ENCODE measurements at regions not wholly inside any gene's neighbourhood (a gene's known extent, or its start where the extent isn't known, plus 50 kb on each side); places are given as distances from the start of the nearest gene placed in this dataset.

DNA sequence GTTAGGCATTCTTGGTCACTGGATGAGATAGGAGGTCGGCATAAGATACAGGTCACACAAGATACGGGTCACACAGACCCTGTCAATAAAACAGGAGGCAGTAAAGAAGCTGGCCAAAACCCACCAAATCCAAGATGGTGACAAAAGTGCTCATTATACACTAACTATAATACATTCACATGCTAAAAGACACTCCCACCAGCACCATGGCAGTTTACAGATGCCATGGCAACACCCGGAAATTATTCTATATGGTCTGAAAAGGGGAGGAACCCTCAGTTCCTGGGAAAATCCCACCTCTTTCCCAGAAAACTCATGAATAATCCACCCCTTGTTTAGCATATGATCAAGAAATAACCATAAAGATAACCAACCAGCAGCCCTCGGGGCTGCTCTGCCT, 56.0 kb upstream of the PTPRM start:
- BruUV-seq (replicated peaks) = no TSS peak

DNA sequence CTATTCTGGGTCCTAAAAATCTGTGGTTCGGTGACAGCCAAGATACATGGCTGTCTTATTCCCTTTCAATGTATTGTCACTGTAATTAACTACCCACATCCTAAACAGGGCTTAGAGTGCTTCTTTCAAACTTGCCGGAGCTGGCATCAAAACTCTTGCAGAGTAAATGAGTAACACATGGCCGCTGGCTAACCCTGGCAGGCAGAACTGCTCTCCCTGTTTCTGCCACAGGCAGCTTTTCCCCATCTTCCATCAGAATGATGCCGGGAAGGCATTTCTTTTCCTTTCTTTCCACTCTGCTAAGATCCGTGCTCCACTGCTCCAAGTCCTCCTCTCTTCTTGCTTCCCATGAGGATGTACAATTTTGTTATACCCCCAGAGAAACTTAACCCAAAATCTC, 54.8 kb upstream of the PTPRM start:
- TF ChIP-seq, protein P1, sequence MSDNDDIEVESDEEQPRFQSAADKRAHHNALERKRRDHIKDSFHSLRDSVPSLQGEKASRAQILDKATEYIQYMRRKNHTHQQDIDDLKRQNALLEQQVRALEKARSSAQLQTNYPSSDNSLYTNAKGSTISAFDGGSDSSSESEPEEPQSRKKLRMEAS (IDR thresholded peaks at IDR 0.05; ENCODE audit: insufficient read depth, insufficient read length) = no peak
- TF ChIP-seq POLR2A (IDR thresholded peaks at IDR 0.05; ENCODE audit: low read depth, low read length) = no peak
- TF ChIP-seq EZH2 (IDR thresholded peaks at IDR 0.05; ENCODE audit: borderline replicate concordance, low read depth, low read length, severe bottlenecking) = no peak
- TF ChIP-seq MYC (IDR thresholded peaks at IDR 0.05; ENCODE audit: low read depth, low read length) = no peak
- TF ChIP-seq GATA2 (IDR thresholded peaks at IDR 0.05; ENCODE audit: insufficient read depth, insufficient read length, low read depth, low read length) = no peak
- TF ChIP-seq POLR2AphosphoS5 (IDR thresholded peaks at IDR 0.05; ENCODE audit: insufficient read depth, low read depth, low read length) = no peak
- TF ChIP-seq FOS (IDR thresholded peaks at IDR 0.05; ENCODE audit: borderline replicate concordance, insufficient read depth, low read length) = no peak
- TF ChIP-seq JUN (IDR thresholded peaks at IDR 0.05; ENCODE audit: borderline replicate concordance, insufficient read depth, insufficient read length, low read depth) = no peak
- TF ChIP-seq, protein P2, sequence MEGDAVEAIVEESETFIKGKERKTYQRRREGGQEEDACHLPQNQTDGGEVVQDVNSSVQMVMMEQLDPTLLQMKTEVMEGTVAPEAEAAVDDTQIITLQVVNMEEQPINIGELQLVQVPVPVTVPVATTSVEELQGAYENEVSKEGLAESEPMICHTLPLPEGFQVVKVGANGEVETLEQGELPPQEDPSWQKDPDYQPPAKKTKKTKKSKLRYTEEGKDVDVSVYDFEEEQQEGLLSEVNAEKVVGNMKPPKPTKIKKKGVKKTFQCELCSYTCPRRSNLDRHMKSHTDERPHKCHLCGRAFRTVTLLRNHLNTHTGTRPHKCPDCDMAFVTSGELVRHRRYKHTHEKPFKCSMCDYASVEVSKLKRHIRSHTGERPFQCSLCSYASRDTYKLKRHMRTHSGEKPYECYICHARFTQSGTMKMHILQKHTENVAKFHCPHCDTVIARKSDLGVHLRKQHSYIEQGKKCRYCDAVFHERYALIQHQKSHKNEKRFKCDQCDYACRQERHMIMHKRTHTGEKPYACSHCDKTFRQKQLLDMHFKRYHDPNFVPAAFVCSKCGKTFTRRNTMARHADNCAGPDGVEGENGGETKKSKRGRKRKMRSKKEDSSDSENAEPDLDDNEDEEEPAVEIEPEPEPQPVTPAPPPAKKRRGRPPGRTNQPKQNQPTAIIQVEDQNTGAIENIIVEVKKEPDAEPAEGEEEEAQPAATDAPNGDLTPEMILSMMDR (IDR thresholded peaks at IDR 0.05; ENCODE audit: extremely low read depth in 1 of 2, insufficient read depth in 1 of 2, low read depth in 1 of 2, low read length in 2 of 2) = no peak
- no peak overlapping the region for H2AFZ ChIP-seq (ENCODE audit: low read depth, low read length)
- DNase-seq (ENCODE audit: low read depth, low spot score) (no peak), FAIRE-seq (no peak)
- no peaks in the 10 kb centered on the region for H3K79me2 ChIP-seq (ENCODE audit: control insufficient read depth, insufficient read depth, low read length)
- no peak overlapping the region for H3K9ac ChIP-seq (replicated peaks; ENCODE audit: extremely low read depth, insufficient read depth, low read length)
- intact Hi-C loops (cut with micrococcal nuclease) (no loop called here), dilution Hi-C loops (cut with MboI; ENCODE audit: extremely low pct_ligation_motif_present, low sequenced_read_pairs) (no loop called here)
- H3K4me3 ChIP-seq (replicated peaks in 1 of 3; ENCODE audit: insufficient read depth in 1 of 3, low read depth in 1 of 3, low read length in 3 of 3) = no peak overlapping the region
- no peaks in the 10 kb centered on the region for H3K9me1 ChIP-seq (replicated peaks; ENCODE audit: control insufficient read depth, extremely low read depth, insufficient read depth, low read length)
- H3K4me2 ChIP-seq (ENCODE audit: insufficient read depth, low read length) = no peak overlapping the region
- ChIA-PET CTCF (no interaction called here), POLR2A (no interaction called here)
- H3K4me1 ChIP-seq (ENCODE audit: control insufficient read depth, extremely low read depth, insufficient read depth, low read length) = no peaks in the 10 kb centered on the region
- no TSS peak for BruUV-seq (replicated peaks)
- no peaks in the 10 kb centered on the region for H4K20me1 ChIP-seq (replicated peaks; ENCODE audit: control insufficient read depth, extremely low read depth, insufficient read depth, low read length)
- H3K36me3 ChIP-seq (ENCODE audit: control insufficient read depth in 2 of 2, extremely low read depth in 1 of 2, insufficient read depth in 2 of 2, low read length in 2 of 2) = no peaks in the 10 kb centered on the region
- H3K9me3 ChIP-seq (replicated peaks; ENCODE audit: control insufficient read depth, insufficient read depth, low read length) = no peaks in the 10 kb centered on the region
- H3K27me3 ChIP-seq (ENCODE audit: control insufficient read depth in 2 of 2, insufficient read depth in 2 of 2, low read length in 2 of 2) = peaks cover 0 to 6% of the 10 kb centered on the region in 2 experiments
- H3K27ac ChIP-seq (ENCODE audit: insufficient read depth, low read depth, low read length) = no peak overlapping the region

More for the DNA sequence above, 56.0 kb upstream of the PTPRM start:
- Histone ChIP-seq H3K4me1 (ENCODE audit: control insufficient read depth, extremely low read depth, insufficient read depth, low read length) (no peaks in the 10 kb centered on the region), H3K9me1 (replicated peaks; ENCODE audit: control insufficient read depth, extremely low read depth, insufficient read depth, low read length) (no peaks in the 10 kb centered on the region), H3K27ac (ENCODE audit: insufficient read depth, low read depth, low read length) (no peak overlapping the region), H3K4me2 (ENCODE audit: insufficient read depth, low read length) (no peak overlapping the region), H3K79me2 (ENCODE audit: control insufficient read depth, insufficient read depth, low read length) (no peaks in the 10 kb centered on the region), H3K36me3 (ENCODE audit: control insufficient read depth in 2 of 2, extremely low read depth in 1 of 2, insufficient read depth in 2 of 2, low read length in 2 of 2) (no peaks in the 10 kb centered on the region), H3K9ac (replicated peaks; ENCODE audit: extremely low read depth, insufficient read depth, low read length) (no peak overlapping the region), H3K27me3 (ENCODE audit: control insufficient read depth in 2 of 2, insufficient read depth in 2 of 2, low read length in 2 of 2) (peaks cover 0 to 4% of the 10 kb centered on the region in 2 experiments), H2AFZ (ENCODE audit: low read depth, low read length) (no peak overlapping the region), H4K20me1 (replicated peaks; ENCODE audit: control insufficient read depth, extremely low read depth, insufficient read depth, low read length) (no peaks in the 10 kb centered on the region), H3K4me3 (replicated peaks in 1 of 3; ENCODE audit: insufficient read depth in 1 of 3, low read depth in 1 of 3, low read length in 3 of 3) (no peak overlapping the region), H3K9me3 (replicated peaks; ENCODE audit: control insufficient read depth, insufficient read depth, low read length) (no peaks in the 10 kb centered on the region)
- DNase-seq (ENCODE audit: low read depth, low spot score) (no peak), FAIRE-seq (no peak)
- dilution Hi-C loops (cut with MboI; ENCODE audit: extremely low pct_ligation_motif_present, low sequenced_read_pairs) = no loop called here
- ChIA-PET CTCF (interaction anchor here (1.0 kb wide), 1 partner anchor 56 kb away, joined by 3 read pairs; no protein-coding TSS in a partner anchor), POLR2A (no interaction called here)
- TF ChIP-seq JUN (IDR thresholded peaks at IDR 0.05; ENCODE audit: borderline replicate concordance, insufficient read depth, insufficient read length, low read depth) = no peak
- intact Hi-C loops (cut with micrococcal nuclease) = no loop called here

Measured in endothelial cell of umbilical vein (primary cell).